ENCODE measurements at regions not wholly inside any gene's neighbourhood (a gene's known extent, or its start where the extent isn't known, plus 50 kb on each side); places are given as distances from the start of the nearest gene placed in this dataset.

DNA sequence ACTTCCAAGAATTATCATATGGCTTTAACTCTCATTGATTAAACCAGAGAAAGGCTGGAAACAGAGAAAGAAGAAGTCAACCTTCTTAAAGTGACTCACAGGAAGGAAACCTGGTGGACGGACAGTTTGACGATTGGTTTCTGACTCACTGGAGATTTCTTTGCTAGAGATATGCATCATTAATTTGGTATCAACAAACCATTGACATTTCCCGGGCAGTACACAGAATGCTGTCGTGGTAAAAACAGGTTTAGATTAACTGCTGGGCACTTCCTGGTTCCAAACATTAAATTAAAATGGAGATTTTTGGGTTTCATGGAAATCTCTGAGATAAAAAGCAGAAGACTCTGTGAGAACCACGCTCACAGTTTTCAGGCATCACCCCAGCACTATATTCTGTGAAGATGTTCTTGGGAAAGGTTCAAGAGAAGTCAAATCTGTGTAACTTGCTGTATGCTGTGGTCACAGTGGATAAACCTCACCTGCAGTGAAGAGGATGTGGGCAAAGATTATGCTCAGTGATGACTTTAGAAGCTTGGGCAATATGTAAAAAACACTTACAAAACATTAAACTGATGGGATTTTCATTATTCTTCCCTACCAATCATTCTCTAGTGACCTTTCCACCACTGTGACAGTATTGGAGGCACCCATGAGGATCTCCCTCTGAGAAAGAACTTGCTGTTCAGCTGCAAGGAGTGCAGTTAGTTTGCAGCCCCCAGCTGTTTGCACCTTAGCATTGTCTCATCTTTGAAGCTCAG is 61.1 kb upstream of the CD44 start:
- DNase-seq (ENCODE audit: low spot score) = no peak

DNA sequence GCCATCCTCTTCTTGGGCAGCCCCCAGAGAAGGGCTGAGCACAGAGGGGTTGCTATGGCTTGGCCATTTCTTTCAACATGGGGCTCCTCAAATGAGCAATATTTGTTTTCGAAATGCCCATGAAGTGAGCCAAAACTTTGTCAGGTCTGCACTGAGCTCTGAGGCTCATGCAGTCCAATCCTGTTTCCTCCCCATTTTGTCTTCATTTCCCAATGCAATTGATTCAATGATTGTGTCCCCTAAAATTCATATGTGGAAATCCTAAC is 60.6 kb upstream of the CD44 start:
- DNase-seq (ENCODE audit: low spot score) = no peak

DNA sequence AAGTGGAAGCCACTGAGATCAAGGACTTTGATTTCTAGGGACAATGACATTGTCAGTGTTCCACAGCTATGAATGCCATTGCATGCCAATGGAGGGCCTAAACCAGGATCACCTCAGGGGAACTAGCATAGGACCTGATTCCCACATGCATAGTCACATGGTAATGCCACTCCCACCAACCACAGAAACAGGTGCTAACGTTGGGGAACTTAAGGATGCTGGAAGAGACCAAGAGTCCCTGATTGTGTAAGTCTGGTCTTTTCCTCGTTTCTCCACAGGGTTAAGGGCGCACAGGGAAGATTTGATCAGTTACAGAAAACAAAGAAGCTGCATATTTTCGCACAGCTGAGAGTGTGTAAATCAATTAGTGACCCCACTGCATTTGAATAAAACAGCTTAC is 59.4 kb upstream of the CD44 start:
- no peak for DNase-seq (ENCODE audit: low spot score)

DNA sequence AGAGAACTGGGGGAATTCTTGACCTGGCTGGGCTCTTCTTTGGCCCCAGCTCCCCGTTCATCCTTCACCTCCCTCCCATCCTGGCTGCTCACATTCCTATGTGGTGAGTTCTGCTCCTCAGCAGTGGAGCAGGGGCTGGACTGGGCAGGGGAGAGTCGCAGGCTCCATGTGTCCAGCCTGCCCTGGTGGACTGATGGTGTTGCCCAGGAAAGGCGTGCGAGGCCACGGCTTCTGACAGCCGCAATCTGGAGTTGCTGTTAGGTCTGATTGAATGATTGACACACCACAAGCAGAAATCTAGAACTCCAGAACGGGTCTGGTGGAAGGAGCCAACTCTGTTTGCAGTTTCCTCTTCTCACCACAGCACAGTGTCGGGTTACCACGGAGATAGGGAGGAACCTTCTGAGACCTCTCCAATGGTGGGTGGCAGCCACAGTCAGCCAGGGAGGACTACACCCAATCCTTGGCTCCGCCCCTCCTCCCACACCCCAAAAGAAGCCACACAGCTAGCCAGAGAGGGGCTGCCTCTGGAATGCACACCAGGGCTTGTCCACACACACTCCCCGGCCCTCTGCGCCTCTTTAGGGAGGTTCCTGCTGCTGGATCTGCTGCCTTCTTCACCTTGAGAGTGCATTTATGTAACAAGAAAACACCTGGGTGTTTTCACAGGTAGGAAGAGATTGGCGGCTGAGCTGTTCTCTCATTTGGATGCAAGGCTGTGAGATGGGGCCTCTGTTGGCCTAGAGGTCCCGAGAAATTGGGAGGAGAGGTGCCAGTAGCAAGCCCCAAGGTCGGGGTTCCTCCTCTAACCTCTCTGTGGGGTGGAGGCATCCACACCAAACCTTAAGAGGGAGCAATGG is 56.4 kb upstream of the CD44 start:
- DNase-seq (ENCODE audit: low spot score) = peak; percentile 34

DNA sequence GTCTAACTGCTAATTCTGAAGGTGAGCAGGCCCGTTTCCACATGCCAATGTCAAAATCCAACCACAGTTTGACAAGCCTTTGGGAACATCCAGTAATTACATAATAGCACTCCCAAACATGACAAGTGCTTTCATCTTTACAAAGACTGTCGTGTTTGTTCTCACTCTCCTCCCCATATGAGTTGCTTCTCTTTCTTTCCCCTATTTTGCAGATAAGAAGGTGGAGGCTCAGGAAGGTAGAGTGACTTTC is 55.9 kb upstream of the CD44 start:
- no peak for DNase-seq (ENCODE audit: low spot score)

DNA sequence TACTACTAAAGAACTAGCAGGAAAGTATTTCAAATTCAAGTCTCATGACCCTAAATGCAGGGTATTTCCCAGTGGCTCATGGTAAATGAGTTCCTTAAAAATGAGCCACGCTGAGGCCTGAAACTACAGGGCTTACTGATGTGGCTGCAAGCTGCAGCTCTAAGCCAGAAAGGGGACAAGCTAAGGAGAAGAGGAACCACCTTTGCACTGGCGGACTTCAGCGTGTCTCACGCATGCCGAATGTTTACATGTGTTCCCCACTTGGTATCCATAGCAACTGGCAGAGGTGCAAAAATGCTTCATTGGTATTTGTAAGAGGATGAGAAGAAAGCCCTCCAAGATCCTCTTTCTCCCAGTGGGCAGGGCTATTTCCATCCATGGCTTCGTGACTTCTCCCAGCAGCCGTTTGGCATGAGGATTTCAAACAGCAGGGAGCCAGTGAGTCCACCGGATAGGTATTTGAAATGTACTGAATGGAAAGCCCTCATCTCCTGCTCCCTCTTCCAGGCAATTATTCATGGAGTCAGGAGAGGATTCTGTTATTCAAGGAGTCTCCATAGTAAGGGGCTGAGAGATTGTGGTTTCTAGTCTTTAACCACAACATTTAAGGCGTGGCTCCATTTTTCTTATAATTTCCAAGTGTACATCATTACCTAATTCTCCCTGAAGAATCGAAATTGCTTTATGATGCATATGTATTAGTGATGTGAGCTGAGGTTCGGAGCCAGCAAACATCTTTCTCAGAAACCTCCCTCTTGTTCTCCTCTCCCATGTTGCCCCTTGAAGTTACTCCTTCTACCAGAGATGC is 55.3 kb upstream of the CD44 start:
- peak; percentile 36 for DNase-seq (ENCODE audit: low spot score)

DNA sequence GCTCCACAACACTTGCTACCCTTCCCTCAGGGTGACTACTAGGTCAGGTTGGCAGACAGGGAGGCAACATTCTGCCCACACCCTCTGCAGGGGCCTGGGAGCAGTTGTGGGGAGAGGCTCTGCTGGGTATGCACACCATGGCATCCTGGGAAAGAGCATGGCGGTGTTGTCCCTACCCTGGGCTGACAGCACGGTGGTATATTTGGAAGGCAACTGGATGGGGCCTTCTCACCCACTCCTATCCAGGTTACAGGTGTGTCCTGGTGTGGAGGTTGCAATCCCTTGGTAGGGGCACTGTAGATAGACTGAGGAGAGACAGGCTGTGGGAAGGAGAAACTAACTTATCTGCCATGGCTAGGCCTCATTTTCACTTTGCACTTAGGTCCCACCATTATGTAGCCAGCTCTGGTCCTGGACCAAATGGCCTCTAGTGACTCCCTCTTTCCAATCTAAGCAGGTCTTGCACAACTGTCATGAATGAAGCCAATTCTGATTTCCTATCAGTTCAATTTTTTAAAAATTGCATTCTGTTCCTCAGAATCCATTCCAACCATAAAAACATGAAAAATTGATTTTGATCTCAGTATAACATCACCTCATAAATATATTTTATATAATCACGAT is 54.0 kb upstream of the CD44 start:
- no peak for DNase-seq (ENCODE audit: low spot score)

DNA sequence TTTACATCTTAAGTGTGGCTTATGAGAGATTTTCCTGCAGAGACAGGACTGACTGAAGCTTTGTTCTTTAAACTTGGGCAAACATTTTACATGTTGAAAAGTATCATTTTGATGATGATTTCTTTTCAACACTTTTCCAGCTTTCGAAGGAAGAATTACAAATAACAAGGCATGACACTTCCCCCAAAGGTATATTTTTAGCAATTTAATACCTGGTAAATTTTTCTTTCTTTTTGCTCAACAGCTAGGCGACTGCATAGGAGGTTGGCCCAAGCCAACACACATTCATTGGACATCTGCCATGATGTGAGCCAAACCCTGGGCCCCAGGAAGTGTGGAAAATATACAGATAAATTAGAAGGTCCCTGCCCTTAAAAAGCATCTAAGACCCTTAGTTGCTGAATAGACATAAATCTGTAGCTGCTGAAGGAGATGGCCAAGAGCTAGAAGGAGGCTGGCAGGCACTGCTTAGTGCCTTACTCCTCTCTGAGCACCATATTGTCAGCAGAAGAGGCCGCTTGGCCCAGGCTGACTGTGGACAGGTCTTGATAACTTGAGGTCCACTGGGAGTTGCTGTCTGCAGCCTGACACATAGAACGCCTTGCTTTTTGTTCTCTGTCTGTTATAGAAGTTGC is 53.3 kb upstream of the CD44 start:
- DNase-seq (ENCODE audit: low spot score) = no peak

DNA sequence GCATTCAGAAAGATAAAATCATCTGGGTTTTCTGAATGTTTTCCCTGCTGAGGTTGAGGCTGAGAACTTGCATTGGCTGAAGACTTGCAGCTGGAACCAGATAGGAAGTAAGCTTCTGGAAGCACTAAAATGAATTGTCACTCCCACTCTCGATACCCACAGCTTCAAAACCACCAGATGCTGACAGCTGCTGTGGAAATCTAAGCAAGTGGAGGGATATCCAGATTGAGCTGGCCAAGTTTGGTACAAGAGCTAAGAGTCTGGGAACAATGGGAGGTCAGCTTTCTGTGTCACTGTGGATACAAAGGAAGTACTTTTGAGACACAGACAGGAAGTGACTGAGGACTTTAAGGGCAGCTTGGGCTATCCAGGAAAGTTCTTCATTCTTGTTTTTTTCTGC is 51.3 kb upstream of the CD44 start:
- DNase-seq (ENCODE audit: low spot score) = no peak

DNA sequence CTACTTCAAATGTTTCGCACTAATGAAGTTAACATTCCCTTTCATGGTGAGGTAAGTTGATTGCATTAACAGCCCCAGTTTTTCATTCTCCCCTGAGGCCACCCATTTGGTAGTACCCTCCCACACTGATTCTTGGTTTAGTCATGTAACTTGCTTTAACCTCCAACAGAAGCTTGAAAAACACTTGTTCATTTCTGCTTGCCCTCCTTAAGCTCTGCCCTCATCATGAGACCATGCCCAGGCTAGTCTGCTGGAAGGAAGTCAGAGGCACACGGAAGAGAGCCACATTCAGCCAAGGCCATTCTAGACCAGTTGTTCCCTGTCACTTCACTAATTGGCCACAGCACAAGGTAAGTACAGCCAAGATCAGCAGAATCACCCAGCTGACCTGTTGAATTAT is 50.7 kb upstream of the CD44 start:
- DNase-seq (ENCODE audit: low spot score) = no peak

DNA sequence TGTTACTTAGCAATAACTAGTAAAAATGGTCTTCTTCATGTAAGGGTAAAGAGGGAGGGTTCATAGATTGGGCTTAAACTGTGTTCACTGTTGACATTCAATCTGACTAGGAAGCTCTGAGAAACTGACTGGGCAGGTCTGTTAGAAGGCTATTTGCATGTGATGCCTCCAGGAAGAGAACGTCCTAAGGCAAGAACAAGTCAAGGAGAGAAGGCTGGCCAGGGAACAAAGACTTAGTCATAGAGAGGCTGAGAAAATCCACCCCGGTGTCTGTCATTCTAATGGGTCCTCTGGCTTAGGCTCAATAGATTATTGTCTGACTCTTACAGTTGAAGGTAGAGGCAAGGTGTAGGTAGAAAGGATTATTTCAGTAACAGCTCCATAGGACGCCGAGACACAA is 50.3 kb upstream of the CD44 start:
- no peak for DNase-seq (ENCODE audit: low spot score)

All from putamen (tissue), 1 donor.